Dermis microvascular lymphatic vessel endothelial cell (primary cell): ENCODE measurements at regions not wholly inside any gene's neighbourhood (a gene's known extent, or its start where the extent isn't known, plus 50 kb on each side); places are given as distances from the start of the nearest gene placed in this dataset.
A peak's percentile ranks its signal among the peaks of the same experiment; 100 is the strongest.

Experiments used
- DNase-seq, 2 donors: peaks; one replicate each; pipeline versions ENCODE4 v3.0.0 to v3.0.0-alpha.2; 2010; ENCODE audit warnings: low read depth in 2 of 2

DNA sequence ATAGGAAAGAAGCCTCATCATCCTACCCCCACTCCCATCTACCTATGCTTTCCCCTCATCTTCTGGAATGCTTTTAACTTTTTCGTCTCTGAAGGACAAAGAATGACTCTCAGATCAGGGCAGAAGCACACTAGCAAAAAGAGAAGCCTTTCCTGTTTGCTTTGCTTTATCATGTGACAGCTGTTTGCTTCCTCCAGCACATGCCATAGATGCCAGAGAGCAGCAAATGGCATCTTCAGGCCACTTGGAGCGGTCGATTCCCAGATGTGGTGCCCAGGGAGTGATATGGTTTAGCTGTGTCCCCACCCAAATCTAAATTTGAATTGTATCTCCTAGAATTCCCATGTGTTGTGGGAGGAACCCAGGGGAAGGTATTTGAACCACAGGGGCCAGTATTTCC lies 294.8 kb downstream of the GADD45G start:
- no peak for DNase-seq

DNA sequence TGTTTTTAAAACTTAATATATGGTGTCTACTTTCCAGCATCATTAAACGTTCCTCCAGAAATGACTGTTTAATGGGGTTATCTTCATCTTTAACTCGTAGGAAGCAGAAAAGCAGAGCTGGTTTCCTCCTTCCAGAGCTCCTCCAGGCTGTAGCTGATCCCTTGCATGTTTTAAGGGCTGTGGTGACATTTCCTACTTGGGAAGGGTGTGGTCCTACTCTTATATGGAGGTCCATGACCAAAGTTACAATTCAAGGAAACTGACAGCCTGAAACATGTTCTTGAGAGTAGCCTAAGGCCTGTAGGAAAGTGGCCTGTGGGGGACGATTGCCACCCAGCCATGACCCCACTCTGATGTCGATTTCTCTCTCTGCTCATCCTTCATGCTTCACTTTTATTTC lies 297.1 kb downstream of the GADD45G start:
- DNase-seq = no peak

DNA sequence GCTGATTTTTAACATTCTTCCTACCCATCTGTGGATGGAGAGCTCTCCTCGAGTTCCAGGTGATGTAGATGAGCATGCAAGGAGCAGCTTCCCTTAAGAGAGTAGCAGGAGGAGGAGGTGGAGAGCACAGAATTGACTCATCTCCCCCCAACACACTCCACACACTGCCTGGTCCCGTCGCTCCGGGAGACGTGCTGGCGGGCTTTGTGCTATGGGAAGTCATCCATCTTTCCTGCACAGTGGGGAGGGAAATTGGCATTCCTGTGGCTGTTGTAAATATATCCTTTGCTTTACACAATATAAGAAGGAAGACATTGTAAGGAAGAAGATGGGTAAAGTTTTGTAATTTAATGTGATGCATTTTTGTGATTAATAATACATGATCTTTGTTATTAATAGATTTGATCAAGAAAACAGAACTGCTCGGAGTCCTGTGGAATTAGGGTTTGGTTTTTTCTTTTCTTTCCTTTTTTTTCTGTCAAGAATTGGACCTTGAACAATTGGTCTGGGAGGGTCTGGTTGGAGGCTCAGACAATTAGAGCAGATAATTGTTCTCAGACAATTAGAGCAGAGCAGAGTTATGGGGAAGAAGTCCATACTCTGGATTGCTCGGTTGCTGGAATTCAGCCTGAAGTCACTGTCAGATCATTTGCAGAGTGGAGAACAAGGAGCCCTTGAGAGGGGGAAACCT lies 297.8 kb downstream of the GADD45G start:
- no peak for DNase-seq

DNA sequence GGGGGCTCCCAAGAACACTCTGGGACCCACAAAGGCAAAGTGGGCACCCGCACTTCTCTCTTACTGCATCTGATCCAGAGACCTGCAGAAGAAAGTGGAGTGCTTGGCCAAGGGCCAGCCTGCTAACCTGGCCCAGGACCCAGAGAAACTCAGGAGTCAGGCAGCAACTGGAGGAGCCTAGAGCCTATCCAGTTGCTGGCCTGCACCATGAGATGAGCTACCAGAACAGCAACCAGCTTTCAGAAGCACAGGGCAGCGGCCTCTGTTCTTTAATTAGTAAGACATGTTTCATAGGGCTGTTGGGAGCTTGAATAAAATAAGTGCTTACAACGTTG lies 298.3 kb downstream of the GADD45G start:
- DNase-seq = no peak

DNA sequence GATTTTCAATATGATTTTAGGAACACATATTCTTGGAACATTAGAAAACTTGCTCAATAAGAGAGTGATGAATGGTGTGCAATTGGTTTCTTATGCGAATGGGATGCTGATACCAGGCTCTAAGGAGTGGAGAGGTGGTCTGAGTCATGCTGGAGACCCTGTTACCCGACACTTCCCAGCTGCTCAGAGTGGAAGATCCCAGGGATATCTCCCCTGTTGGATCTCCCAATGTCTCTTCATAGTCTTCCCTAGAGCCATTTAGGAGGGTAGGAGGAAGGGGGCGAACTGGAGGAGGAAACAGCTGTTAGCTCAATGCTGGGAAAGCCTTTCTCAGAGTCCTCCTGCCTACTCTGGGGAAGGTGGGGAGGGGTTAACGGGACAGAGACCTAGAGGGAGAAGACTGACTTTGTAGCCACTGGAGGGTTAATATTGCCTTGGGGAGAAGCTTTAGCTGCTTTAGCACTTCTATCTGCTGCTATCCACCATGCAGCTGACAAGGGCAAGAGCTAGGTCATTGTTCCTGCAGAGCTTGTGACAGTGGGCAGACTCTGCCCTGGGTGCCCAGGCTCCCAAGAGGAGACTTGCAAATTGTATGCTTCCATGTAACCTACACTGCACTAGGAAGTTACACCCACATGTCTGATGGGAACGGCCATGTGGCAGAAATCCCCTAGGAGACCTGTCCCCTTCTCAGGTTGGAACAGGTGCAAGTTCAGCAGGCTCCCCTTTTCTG lies 301.0 kb downstream of the GADD45G start:
- no peak for DNase-seq

DNA sequence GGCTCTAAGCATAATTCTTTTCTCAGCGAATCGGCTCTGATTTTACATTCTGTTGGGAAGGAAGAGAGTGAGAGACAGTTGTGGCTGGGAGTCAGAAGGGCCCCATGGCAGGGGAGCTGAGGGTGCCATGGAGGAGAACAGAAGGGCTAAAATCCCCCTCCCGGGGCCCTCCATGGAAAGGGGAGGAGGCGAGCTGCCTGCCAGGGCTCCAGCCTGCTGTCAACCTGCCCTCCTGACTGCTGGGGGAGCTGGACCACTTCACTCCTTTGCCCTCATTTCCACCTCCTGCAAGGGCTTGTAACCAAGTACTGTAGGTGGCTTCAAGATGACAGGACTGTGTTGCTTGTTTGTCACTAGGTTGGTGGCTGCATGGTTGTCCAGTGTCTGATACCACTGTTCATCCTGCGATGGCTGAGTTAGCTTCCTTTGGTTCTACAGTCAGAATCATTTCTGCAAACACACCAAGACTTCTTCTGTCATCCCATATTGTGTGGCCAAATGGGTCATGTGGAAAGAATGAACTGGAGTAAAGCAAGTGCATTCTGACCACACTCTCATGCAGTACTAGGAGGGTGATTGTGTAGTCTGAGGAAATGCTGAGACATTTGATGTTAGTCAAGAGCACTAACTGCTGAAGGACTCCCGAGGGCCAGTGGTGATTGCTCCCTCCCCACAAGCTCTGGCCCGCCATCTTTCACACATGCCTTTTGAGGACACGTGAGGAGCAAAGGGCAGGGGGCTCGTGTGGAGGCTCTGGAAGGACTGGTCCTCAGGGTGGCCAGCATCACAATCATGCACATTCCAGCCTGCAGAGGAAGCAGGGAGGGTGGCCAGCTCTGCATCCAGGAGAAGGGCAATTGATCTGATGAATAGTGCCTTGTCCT lies 307.2 kb downstream of the GADD45G start:
- no peak for DNase-seq

DNA sequence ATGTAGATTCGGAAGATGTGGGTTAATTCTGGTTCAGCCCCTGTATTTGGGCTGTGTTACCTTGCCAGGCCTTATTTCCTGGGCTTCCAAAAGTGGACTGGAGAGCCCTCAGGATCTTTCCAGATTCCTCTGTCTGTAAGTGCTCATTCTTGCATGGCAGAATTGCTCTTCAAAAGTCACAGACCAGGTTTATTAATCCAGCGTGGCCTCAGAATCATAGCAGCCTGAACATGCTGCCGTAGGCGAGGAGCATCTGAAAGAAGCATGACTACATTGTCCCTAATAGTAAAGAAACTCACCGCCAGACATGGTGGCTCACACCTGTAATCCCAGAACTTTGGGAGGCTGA lies 307.8 kb downstream of the GADD45G start:
- no peak for DNase-seq

DNA sequence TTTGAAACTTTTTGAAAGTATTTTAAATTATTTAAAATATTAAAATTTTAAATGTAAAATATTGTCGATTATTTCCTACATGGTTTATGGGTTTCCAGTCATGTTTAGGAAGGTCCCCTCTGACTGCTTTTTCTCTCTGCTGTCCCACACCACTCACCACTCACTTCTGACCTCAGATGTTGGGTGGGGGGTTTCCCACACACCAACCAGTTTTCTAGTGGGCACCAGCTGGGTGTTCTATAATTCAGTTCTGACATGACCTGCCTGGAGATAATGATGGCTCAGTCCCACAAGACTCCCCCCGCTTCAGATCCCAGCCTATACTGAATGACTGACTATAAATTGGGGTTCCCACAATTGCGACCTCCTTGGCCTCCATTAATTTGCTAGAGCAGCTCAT lies 310.4 kb downstream of the GADD45G start:
- no peak for DNase-seq

DNA sequence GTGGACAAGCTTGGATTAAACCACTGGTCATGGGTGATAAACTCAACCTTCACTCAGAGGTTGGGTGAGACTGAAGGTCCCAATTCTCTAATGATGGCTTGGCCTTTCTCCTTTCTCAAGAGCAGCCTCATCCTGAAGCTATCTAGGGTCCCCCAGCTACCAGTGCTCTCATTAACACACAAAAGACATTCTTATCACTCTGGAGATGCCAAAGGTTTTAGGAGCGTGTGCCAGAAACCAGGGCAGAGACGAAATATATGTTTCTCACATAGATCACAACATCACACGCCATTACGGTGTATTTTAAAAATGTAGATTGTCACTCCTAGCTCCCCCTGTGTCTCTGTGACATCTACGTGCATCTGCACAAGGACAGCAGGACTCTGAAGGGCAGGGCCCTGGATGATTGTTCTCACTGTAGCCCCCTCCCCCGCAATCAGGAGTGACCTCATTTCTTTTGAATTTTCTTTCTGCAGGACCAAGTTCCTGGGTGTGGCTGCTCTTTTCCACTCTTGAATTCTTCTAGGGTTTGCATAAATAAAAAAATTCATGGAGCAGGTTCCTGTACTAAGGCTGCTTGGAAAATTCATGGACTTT lies 311.3 kb downstream of the GADD45G start:
- no peak for DNase-seq

DNA sequence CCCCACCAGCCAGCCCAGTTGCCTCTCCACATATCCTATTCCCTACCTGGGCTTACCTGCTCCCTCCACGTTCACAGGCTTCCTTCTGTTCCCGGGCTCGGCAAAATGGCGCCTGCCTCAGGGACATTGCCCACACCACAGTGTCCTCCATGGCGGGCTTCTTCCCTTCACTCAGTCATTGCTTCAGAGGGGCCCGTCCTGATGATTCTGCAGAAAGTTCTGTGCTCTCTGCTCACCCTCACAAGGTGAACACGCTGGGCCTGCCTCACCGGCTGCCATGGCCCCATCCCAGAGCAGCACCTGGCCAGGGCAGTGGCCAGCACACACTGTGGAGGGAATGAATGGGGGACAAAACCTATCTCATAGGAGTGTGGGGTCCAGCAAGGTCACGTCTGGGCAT lies 313.0 kb downstream of the GADD45G start:
- DNase-seq = no peak

DNA sequence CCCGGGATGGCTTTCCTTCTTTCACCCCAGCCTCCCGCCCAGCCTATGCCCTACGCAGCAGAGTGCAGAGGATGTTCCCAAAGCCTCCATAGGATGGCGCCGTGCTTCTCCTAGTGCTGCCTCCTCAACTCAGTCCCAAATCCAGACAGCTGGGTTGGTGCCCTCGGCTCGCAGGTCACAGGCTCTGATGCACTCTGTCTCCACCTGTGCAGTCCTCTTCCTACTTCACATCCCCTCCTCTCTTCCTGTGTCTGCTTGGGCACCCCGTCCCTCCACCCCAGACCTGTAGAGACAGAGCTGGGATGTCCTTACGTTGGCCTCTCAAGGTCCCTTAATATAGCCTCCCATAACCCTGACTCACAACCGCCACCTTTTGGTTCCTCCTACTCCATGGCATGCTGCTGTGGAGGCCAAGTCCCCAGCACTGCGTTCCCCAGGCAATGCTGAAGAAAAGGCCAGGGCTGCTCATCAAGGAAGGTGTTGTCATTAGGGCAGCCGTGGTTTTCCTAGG lies 314.4 kb downstream of the GADD45G start:
- DNase-seq = peak in 1 of 2 donors; percentile 6

DNA sequence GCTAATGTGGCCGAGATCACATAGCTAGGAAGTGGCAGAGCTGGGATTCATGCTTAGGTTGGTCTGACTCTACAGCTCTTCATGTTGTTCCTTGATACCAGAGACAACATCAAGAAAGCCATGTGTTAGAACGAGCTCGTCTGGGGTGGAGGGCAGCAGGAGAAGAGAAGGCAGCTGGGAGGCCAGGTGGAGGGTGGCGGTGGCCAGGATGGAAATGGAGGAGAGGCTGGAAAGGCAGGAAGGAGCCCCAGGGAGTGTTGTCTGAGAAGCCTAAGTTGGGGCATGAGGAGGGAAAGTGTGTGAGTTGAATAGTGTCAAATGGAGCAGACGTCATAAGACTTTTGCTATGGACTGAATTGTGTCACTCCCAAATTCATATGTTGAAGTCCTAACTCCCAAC lies 315.3 kb downstream of the GADD45G start:
- DNase-seq = no peak

DNA sequence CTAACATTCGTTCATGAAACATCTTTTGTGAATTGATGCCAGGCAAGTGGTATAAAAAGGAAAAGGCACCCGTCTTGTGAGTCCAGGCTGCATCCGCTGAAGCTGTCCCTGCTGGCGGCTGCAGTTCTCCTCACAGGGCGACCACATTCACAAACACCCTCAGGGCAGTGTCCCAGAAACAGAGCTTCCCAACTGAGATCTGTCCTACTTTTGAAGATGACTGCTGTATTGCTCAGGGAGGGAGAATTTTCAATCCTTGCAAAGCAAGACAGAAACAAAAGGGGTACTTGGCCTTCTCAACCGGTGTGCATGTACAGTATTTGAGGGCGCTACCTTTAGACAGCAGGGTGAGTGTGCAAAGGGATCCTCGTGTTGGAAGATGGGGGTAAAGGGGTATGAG lies 316.1 kb downstream of the GADD45G start:
- DNase-seq = no peak

DNA sequence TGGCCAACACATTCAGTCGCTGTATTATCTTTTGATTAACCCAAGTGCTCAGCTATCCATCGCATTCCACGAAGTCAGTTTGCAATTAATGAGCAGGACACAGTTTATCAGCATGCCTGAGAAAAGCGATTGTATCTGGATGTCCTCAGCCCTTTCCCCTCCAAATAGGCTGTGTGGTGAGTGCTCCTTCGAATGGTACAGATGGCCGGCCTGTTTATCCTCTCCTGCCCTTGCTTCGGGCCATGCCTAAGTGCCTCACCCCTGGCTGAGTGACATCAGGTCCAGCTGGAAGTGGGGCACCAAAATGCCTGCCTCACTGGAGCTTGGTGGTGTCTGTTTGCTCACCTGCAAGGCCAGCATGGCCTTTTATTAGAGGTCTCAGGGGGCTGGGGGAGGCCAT lies 317.3 kb downstream of the GADD45G start:
- DNase-seq = no peak

DNA sequence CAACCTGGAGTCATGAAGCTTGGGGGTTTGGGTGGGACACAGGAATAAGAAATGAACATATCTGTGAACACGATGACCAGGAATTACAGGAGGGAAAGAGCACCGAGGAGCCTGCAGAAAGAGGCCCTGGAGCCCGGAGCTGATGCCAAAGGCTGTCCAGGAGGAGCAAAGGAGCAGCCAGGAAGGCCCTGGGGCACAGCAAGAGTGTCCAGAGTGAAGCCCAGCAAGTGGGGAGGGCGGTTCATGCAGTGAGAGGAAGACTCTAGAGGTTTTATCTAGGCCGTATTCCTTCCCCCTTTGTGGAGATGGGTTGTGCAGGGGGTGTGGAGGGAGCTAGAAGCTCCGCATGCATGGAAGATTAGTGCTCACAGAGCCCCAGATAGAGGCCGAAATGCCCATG lies 318.4 kb downstream of the GADD45G start:
- DNase-seq = no peak

DNA sequence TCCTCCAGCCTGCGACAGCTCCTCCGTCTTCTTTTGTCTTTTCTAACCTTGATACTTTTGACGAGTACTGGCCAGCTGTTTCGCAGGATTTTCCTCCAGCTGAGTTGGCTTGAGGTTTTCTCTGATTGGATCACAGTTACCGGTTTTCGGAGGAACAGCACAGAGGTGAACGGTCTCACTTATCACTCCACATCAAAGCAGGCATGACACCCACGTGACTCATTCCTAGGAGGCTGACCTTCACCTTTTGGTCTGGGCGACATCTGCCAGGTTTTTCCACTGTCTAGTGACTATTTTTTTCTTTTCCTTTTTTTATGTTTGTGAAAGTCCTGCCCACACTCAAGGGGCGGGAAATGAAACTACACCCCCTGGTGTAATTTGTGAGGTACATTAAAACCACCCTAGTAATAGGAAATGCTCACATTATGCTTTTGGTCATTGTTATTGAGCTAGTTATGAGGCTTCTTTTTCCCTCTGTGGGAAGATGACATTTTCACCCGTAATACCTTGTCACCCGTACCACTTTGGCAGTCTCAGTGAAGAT lies 319.2 kb downstream of the GADD45G start:
- no peak for DNase-seq

DNA sequence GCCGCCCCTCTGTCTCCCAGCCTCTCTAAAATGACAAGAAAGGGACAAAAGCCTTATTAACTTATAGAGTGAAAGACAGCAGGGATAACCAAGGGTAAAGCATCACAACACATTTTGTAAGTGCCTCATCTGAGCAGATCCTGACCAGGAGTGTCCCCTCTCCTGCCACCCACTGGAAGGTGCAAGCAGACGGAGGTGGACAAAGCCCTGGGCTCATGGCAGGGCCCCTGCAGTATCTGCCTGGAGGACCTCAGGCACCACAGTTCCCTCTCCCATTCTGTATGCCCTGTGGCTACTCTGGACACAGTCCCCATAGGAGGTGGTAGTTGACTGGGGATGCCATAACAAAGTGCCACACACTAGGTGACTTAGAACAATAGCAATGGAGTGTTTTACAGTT lies 319.8 kb downstream of the GADD45G start:
- no peak for DNase-seq

DNA sequence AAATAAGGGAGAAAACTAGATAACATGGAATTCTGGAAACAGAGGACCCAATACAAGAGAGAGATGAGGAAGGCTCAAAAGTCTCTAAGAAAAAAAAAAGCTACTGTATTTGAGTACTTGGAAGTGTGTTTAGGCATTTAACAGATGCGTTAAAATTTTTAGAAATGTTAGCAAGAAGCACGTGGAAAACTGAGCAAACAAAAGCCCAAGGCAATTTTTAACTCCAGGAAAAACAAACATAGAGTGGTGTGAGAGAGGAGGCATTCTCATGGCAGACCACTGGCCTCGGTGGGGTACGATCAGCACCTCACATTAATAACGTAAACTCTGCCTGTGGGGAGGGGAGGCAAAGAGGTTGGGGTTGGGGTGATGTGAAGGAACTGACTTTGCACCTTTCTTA lies 321.4 kb downstream of the GADD45G start:
- DNase-seq = no peak

DNA sequence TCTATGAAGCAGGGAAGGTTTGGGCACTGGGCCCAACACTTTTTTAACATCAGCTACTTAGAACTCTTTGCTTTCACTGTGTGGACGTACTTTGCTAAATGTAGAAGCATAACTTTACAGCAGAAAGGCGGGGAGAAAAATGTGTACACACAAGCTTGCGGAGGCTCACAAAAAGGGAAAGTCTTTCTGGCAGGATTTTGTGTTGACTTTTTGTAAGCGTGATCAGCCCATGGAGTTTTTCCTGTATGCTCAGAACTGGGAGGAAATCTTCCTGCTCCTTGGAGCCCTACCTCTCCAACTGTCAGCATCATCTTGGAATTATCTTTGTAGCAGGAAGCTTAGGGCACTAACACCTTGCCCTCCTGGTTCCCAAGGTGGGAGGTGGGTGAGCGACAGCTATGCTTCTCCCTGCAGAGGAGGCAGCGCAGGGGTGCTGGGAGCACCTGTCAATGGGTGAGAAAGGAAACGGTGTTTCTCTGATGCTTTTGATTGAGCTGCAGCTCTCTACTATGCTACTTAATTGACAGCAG lies 321.9 kb downstream of the GADD45G start:
- DNase-seq = no peak

DNA sequence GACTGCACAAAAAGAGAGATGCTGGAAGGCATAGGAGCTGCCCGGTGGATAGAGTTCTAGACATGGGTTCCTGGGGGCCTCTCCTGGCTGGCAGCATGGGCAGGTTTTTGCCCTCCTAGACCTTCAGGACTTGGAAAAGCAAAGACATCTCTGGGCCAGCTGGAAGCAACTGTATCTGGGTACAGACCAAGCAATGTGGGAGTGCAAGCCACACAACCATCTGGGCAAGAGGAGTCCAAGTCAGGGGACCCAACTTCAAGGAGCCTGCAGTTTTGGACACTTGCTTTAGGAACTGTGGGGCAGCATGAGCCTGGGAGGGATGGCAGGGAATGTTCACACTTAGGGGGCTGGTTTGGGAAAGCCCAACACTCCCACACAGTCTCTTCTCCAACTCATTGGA lies 323.3 kb downstream of the GADD45G start:
- DNase-seq = no peak

DNA sequence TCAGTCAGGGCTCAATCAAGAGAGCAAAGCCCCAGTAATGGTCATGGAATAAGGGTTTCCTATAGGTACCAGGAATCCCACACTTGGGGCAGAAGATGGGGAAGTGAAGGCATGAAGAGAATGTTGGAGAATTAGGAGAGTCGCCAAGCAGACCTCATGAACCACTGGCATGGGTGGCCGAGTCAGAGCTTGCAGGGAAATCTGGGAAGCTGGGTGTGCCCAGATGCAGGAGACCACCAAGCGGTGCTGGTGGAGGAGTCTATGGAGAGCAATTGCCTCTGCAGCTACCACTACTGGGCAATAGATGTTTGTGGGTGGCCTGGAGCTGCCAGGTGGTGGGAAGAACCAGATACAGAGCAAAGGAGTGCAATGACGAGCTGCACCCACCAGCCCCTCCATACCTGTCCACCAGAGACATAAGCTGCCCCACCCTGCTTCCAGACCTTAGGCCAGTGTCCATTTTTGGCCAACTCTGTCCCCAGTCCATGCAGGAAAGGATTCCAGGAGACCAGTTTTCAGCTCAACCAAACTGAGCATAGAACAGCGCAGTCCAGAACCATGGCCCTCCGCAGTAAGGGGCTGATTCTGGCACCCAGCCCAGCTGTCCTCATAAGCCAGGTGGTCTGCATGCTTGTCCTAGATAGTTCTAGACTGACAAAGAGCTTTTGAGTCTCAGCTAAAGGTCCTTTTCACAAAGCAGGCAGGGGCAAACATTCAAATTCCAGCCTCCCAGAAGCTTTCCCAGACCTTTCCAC lies 323.9 kb downstream of the GADD45G start:
- no peak for DNase-seq
